PC-3 (cell line): ENCODE measurements at regions not wholly inside any gene's neighbourhood (a gene's known extent, or its start where the extent isn't known, plus 50 kb on each side); places are given as distances from the start of the nearest gene placed in this dataset.
"Not testable (repeated sequence)": the region's sequence is repeated elsewhere in the genome, so short reads cannot be mapped to it uniquely, and the experiment has no call there.

Experiments
- ATAC-seq: fragments of 200-7000 bp; cut with Tn5 transposase; 2 replicates; pipeline ENCODE4 v1.9.1; 2020; ENCODE audit warnings: mild to moderate bottlenecking, moderate library complexity
- BruUV-seq: library from RNA; stranded (reverse); fragments of 400-500 nt; replicated peaks from 2 replicates; lab custom pipeline; 2021; lab: Mats Ljungman, UMichigan
- CTCF ChIA-PET: fragments of 300-600 bp; sonication (Branson Sonifier 250); formaldehyde crosslinking; loops from one replicate; lab custom pipeline; 2022; ENCODE audit warnings: antibody characterized with exemption; lab: Charles Lee
- POLR2A ChIA-PET: fragments of 300-600 bp; sonication (Branson Sonifier 250); formaldehyde crosslinking; loops from one replicate; lab custom pipeline; 2022; ENCODE audit warnings: antibody characterized with exemption; ENCODE audit not compliant: unreplicated experiment; lab: Charles Lee
- DNase-seq: peaks from one replicate; pipeline ENCODE4 v3.0.0-alpha.2; 2015
- H2AFZ ChIP-seq: fragments of 300-600 bp; sonication (generic); 2 replicates; pipeline ENCODE4 v1.6.0; 2016; ENCODE audit warnings: antibody characterized with exemption, low read length
- H3F3A ChIP-seq: fragments of 300-600 bp; sonication (generic); one replicate; pipeline ENCODE4 v1.6.0; 2017; ENCODE audit warnings: antibody characterized with exemption, low read length, control low read depth, mild to moderate bottlenecking; ENCODE audit not compliant: unreplicated experiment
- H3K27ac ChIP-seq: fragments of 300-600 bp; sonication (generic); 2 replicates; pipeline ENCODE4 v1.5.1; 2016; ENCODE audit warnings: mild to moderate bottlenecking, low read length
- H3K27me3 ChIP-seq: fragments of 300-600 bp; sonication (generic); 2 replicates; pipeline ENCODE4 v1.6.1; 2016; ENCODE audit warnings: low read length, mixed read lengths
- H3K36me3 ChIP-seq: fragments of 300-600 bp; sonication (generic); 2 replicates; pipeline ENCODE4 v1.6.1; 2016; ENCODE audit warnings: low read depth, mixed run types, low read length, mixed read lengths
- H3K4me1 ChIP-seq: fragments of 300-600 bp; sonication (generic); 2 replicates; pipeline ENCODE4 v1.5.1; 2016; ENCODE audit warnings: low read length; ENCODE audit not compliant: insufficient read depth
- H3K4me2 ChIP-seq: fragments of 300-600 bp; sonication (generic); 2 replicates; pipeline ENCODE4 v1.6.0; 2016; ENCODE audit warnings: low read length
- H3K4me3 ChIP-seq: fragments of 300-600 bp; sonication (generic); 2 replicates; pipeline ENCODE4 v1.5.1; 2016; ENCODE audit warnings: mild to moderate bottlenecking, low read length, mixed read lengths
- H3K79me2 ChIP-seq: fragments of 300-600 bp; sonication (generic); 2 replicates; pipeline ENCODE4 v1.6.1; 2017; ENCODE audit warnings: low read length, mixed read lengths
- H3K9ac ChIP-seq: fragments of 300-600 bp; sonication (generic); 2 replicates; pipeline ENCODE4 v1.6.0; 2016; ENCODE audit warnings: mild to moderate bottlenecking, low read length
- H3K9me2 ChIP-seq: fragments of 300-600 bp; sonication (generic); replicated peaks from 2 replicates; pipeline ENCODE4 v1.6.1; 2016; ENCODE audit warnings: mixed run types, low read length, mixed read lengths
- H3K9me3 ChIP-seq: fragments of 300-600 bp; sonication (generic); 2 replicates; pipeline ENCODE4 v1.6.1; 2016; ENCODE audit warnings: low read length, mixed read lengths
- H4K20me1 ChIP-seq: fragments of 300-600 bp; sonication (generic); 2 replicates; pipeline ENCODE4 v1.6.1; 2016; ENCODE audit warnings: low read length, mixed read lengths
- EZH2 ChIP-seq: fragments of 300-600 bp; sonication (generic); IDR thresholded peaks from one replicate; pipeline ENCODE4 v1.6.1; 2017; ENCODE audit warnings: antibody characterized with exemption, mild to moderate bottlenecking, low read length; ENCODE audit not compliant: unreplicated experiment
- EZH2phosphoT487 ChIP-seq: fragments of 300-600 bp; sonication (generic); IDR thresholded peaks from 2 replicates; pipeline ENCODE4 v1.6.1; 2018; ENCODE audit warnings: mild to moderate bottlenecking, antibody characterized with exemption, low read length, borderline replicate concordance
- intact Hi-C: fragments of 100-400 bp; cut with micrococcal nuclease; formaldehyde crosslinking; loops from 2 replicates; pipeline ENCODE4 v1.9.0; 2023
- TF ChIP-seq, protein P1 (sequence below): fragments of 300-600 bp; sonication (generic); conservative IDR thresholded peaks from 2 replicates; pipeline ENCODE4 v1.5.1; 2017; ENCODE audit warnings: antibody characterized with exemption, low read depth, mild to moderate bottlenecking, low read length

DNA sequence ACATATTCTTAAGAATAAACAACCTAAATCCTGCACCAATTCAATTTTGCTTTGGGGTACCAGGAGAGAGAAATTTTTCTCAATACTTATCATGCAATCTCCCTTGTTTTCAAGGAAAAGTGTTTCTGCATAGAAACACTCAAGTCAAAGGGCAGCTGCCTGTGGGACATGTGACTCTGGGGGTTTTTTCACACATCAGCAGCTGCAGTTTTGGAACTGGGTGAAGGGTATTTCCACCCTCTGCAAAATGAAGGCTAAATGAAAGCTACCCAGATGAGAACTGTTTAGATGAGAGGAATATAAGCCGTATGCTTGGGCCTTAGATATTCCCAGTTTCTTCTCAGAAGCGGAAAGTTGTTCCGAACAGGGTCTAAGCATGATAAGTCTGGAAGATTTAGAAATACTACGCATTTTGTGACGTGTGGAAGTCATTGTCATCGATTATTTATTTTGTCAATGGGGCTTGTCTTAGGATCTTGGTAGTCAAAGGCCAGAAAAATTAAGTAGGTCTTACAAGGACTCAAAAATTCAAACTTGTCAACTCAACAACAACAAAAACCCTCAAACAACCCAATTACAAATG is 64.3 kb upstream of the BOD1 start:
- Histone ChIP-seq H3K4me3 (no peak overlapping the region), H3K9me2 (no peaks in the 10 kb centered on the region), H3K9ac (no peak overlapping the region), H3K9me3 (no peaks in the 10 kb centered on the region), H3K4me1 (no peaks in the 10 kb centered on the region), H3F3A (no peaks in the 10 kb centered on the region), H3K4me2 (no peak overlapping the region), H2AFZ (no peak overlapping the region), H4K20me1 (no peaks in the 10 kb centered on the region), H3K27ac (no peak overlapping the region), H3K27me3 (no peaks in the 10 kb centered on the region), H3K36me3 (no peaks in the 10 kb centered on the region), H3K79me2 (no peaks in the 10 kb centered on the region)
- ATAC-seq (no peak), DNase-seq (no peak)
- POLR2A ChIA-PET: no interaction called here
- CTCF ChIA-PET: no interaction called here
- intact Hi-C loops: no loop called here
- BruUV-seq: no TSS peak
- no peak for TF ChIP-seq EZH2
- TF ChIP-seq EZH2phosphoT487: no peak
- TF ChIP-seq, protein P1, sequence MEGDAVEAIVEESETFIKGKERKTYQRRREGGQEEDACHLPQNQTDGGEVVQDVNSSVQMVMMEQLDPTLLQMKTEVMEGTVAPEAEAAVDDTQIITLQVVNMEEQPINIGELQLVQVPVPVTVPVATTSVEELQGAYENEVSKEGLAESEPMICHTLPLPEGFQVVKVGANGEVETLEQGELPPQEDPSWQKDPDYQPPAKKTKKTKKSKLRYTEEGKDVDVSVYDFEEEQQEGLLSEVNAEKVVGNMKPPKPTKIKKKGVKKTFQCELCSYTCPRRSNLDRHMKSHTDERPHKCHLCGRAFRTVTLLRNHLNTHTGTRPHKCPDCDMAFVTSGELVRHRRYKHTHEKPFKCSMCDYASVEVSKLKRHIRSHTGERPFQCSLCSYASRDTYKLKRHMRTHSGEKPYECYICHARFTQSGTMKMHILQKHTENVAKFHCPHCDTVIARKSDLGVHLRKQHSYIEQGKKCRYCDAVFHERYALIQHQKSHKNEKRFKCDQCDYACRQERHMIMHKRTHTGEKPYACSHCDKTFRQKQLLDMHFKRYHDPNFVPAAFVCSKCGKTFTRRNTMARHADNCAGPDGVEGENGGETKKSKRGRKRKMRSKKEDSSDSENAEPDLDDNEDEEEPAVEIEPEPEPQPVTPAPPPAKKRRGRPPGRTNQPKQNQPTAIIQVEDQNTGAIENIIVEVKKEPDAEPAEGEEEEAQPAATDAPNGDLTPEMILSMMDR: no peak

DNA sequence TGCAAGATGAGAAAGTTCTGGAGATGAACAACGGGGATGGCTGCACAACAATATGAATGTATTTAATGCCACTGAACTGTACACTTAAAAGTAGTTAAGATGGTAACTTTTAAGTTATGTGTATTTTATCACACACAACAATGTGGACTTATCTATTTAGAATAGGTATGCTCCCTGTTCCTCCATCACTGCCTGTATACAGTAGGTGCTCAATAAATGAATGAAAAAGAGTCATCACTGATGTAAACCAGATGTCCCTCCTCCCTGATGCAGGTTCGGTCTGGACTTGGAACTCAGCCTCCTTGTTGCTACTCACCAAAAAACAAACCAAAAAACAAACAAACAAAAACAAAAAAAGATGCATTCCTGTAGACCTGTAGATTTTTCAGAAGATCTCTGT is 65.9 kb upstream of the BOD1 start:
- CTCF ChIA-PET: no interaction called here
- BruUV-seq: no TSS peak
- TF ChIP-seq, protein P1: no peak
- TF ChIP-seq EZH2 (no peak), EZH2phosphoT487 (no peak)
- Histone ChIP-seq H3F3A (no peaks in the 10 kb centered on the region), H3K36me3 (no peaks in the 10 kb centered on the region), H3K79me2 (no peaks in the 10 kb centered on the region), H3K9me2 (no peaks in the 10 kb centered on the region), H3K4me2 (no peak overlapping the region), H2AFZ (no peak overlapping the region), H3K27me3 (no peaks in the 10 kb centered on the region), H3K9me3 (no peaks in the 10 kb centered on the region), H3K27ac (no peak overlapping the region), H3K4me3 (no peak overlapping the region), H4K20me1 (no peaks in the 10 kb centered on the region), H3K4me1 (no peaks in the 10 kb centered on the region), H3K9ac (no peak overlapping the region)
- POLR2A ChIA-PET: no interaction called here
- ATAC-seq (no peak), DNase-seq (no peak)
- intact Hi-C loops: no loop called here

DNA sequence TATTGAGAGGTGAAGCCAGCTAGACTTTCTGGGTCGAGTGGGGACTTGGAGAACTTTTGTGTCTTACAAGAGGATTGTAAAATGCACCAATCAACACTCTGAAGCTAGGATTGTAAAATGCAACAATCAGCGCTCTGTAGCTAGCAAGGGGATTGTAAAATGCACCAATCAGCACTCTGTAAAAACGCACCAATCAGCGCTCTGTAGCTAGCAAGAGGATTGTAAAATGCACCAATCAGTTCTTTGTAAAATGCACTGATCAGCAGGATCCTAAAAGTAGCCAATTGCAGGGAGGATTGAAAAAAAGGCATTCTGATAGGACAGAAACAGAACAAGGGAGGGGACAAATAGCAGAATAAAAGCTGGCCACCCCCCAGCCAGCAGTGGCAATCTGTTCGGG is 68.1 kb upstream of the BOD1 start:
- H3K4me3 ChIP-seq, H3K27me3 ChIP-seq, H3K36me3 ChIP-seq, H3K4me1 ChIP-seq, H3F3A ChIP-seq, ATAC-seq, DNase-seq, H3K9me3 ChIP-seq, H3K27ac ChIP-seq, H3K4me2 ChIP-seq, H3K9ac ChIP-seq, H3K79me2 ChIP-seq, intact Hi-C loops, CTCF ChIA-PET, H4K20me1 ChIP-seq, H3K9me2 ChIP-seq, H2AFZ ChIP-seq, BruUV-seq, POLR2A ChIA-PET: not testable (repeated sequence)
